Skeletal muscle tissue (tissue), 3 donors: ENCODE measurements at regions not wholly inside any gene's neighbourhood (a gene's known extent, or its start where the extent isn't known, plus 50 kb on each side); places are given as distances from the start of the nearest gene placed in this dataset.

Source experiments
- H3K27ac ChIP-seq: one replicate; pipeline ENCODE4 v1.7.0; 2013; ENCODE audit warnings: mild to moderate bottlenecking, low read depth, low read length, inconsistent platforms
- H3K27me3 ChIP-seq, 3 donors: one replicate each; pipeline ENCODE4 v1.7.0; 2013; ENCODE audit warnings: low read length in 3 of 3; ENCODE audit not compliant: control insufficient read depth in 3 of 3, insufficient read depth in 3 of 3
- H3K36me3 ChIP-seq, 3 donors: one replicate each; pipeline ENCODE4 v1.7.0; 2013; ENCODE audit warnings: low read length in 3 of 3; ENCODE audit not compliant: control insufficient read depth in 3 of 3, insufficient read depth in 3 of 3
- H3K4me1 ChIP-seq, 3 donors: one replicate each; pipeline ENCODE4 v1.7.0; 2013; ENCODE audit warnings: low read length in 3 of 3, mild to moderate bottlenecking in 3 of 3; ENCODE audit not compliant: control insufficient read depth in 3 of 3, insufficient read depth in 3 of 3
- H3K4me3 ChIP-seq, 3 donors: one replicate each; pipeline ENCODE4 v1.7.0; 2013; ENCODE audit warnings: low read length in 3 of 3
- H3K9ac ChIP-seq, 3 donors: one replicate each; pipeline ENCODE4 v1.7.0; 2013; ENCODE audit warnings: low read length in 3 of 3, mild to moderate bottlenecking in 3 of 3, moderate library complexity in 2 of 3, low read depth in 1 of 3
- H3K9me3 ChIP-seq, 3 donors: one replicate each; pipeline ENCODE4 v1.7.0; 2013; ENCODE audit warnings: low read length in 3 of 3; ENCODE audit not compliant: control insufficient read depth in 3 of 3
- donor health status: Osteomylitis.

GRCh38 chr5:89255845-89256463, 373.0 kb upstream of the MEF2C start:
- H3K9me3 ChIP-seq: no peaks in the 10 kb centered on the region
- H3K4me1 ChIP-seq: no peaks in the 10 kb centered on the region
- no peaks in the 10 kb centered on the region for H3K36me3 ChIP-seq
- H3K27ac ChIP-seq: no peak overlapping the region
- no peaks in the 10 kb centered on the region for H3K27me3 ChIP-seq
- no peak overlapping the region for H3K4me3 ChIP-seq
- H3K9ac ChIP-seq: no peak overlapping the region

GRCh38 chr5:89253666-89254352, 370.8 kb upstream of the MEF2C start:
- H3K36me3 ChIP-seq: no peaks in the 10 kb centered on the region
- H3K4me3 ChIP-seq: no peak overlapping the region
- no peaks in the 10 kb centered on the region for H3K9me3 ChIP-seq
- no peak overlapping the region for H3K9ac ChIP-seq
- H3K27me3 ChIP-seq: no peaks in the 10 kb centered on the region
- H3K27ac ChIP-seq: no peak overlapping the region
- H3K4me1 ChIP-seq: no peaks in the 10 kb centered on the region

GRCh38 chr5:89246864-89247263, 363.9 kb upstream of the MEF2C start:
- H3K9ac ChIP-seq: no peak overlapping the region
- no peak overlapping the region for H3K4me3 ChIP-seq
- H3K27me3 ChIP-seq: no peaks in the 10 kb centered on the region
- H3K36me3 ChIP-seq: no peaks in the 10 kb centered on the region
- H3K27ac ChIP-seq: no peak overlapping the region
- H3K9me3 ChIP-seq: no peaks in the 10 kb centered on the region
- no peaks in the 10 kb centered on the region for H3K4me1 ChIP-seq

- no peak overlapping the region for H3K27ac ChIP-seq
- H3K36me3 ChIP-seq: no peaks in the 10 kb centered on the region
- no peak overlapping the region for H3K9ac ChIP-seq
- no peak overlapping the region for H3K4me3 ChIP-seq
- no peaks in the 10 kb centered on the region for H3K9me3 ChIP-seq
- H3K4me1 ChIP-seq: no peaks in the 10 kb centered on the region
- H3K27me3 ChIP-seq: no peaks in the 10 kb centered on the region
These were observed 363.3 kb upstream of the MEF2C start for GRCh38 chr5:89246252-89246651.

- Histone ChIP-seq H3K4me3 (no peak overlapping the region), H3K27ac (no peak overlapping the region), H3K36me3 (no peaks in the 10 kb centered on the region), H3K27me3 (no peaks in the 10 kb centered on the region), H3K4me1 (no peaks in the 10 kb centered on the region), H3K9me3 (no peaks in the 10 kb centered on the region), H3K9ac (no peak overlapping the region)
These were observed 360.6 kb upstream of the MEF2C start for GRCh38 chr5:89243611-89244010.

GRCh38 chr5:89241186-89241585, 358.2 kb upstream of the MEF2C start:
- no peaks in the 10 kb centered on the region for H3K9me3 ChIP-seq
- H3K36me3 ChIP-seq: no peaks in the 10 kb centered on the region
- no peak overlapping the region for H3K27ac ChIP-seq
- no peaks in the 10 kb centered on the region for H3K4me1 ChIP-seq
- no peak overlapping the region for H3K4me3 ChIP-seq
- H3K9ac ChIP-seq: no peak overlapping the region
- no peaks in the 10 kb centered on the region for H3K27me3 ChIP-seq

- no peaks in the 10 kb centered on the region for H3K4me1 ChIP-seq
- no peaks in the 10 kb centered on the region for H3K9me3 ChIP-seq
- no peaks in the 10 kb centered on the region for H3K27me3 ChIP-seq
- no peak overlapping the region for H3K9ac ChIP-seq
- no peak overlapping the region for H3K27ac ChIP-seq
- H3K4me3 ChIP-seq: no peak overlapping the region
- H3K36me3 ChIP-seq: no peaks in the 10 kb centered on the region
These were observed 353.9 kb upstream of the MEF2C start for GRCh38 chr5:89236900-89237299.

GRCh38 chr5:89233462-89233861, 350.5 kb upstream of the MEF2C start:
- Histone ChIP-seq H3K9me3 (no peaks in the 10 kb centered on the region), H3K36me3 (no peaks in the 10 kb centered on the region), H3K27ac (no peak overlapping the region), H3K4me1 (no peaks in the 10 kb centered on the region), H3K4me3 (no peak overlapping the region), H3K27me3 (no peaks in the 10 kb centered on the region), H3K9ac (no peak overlapping the region)

GRCh38 chr5:89232139-89232603, 349.2 kb upstream of the MEF2C start:
- H3K4me1 ChIP-seq: no peaks in the 10 kb centered on the region
- no peaks in the 10 kb centered on the region for H3K36me3 ChIP-seq
- no peaks in the 10 kb centered on the region for H3K27me3 ChIP-seq
- H3K4me3 ChIP-seq: no peak overlapping the region
- H3K9ac ChIP-seq: no peak overlapping the region
- no peaks in the 10 kb centered on the region for H3K9me3 ChIP-seq
- H3K27ac ChIP-seq: no peak overlapping the region

GRCh38 chr5:89230178-89230577, 347.2 kb upstream of the MEF2C start:
- H3K27me3 ChIP-seq: no peaks in the 10 kb centered on the region
- no peaks in the 10 kb centered on the region for H3K9me3 ChIP-seq
- H3K36me3 ChIP-seq: no peaks in the 10 kb centered on the region
- no peak overlapping the region for H3K9ac ChIP-seq
- no peaks in the 10 kb centered on the region for H3K4me1 ChIP-seq
- H3K4me3 ChIP-seq: no peak overlapping the region
- H3K27ac ChIP-seq: no peak overlapping the region
